Caco-2 (cell line): ENCODE measurements at regions not wholly inside any gene's neighbourhood (a gene's known extent, or its start where the extent isn't known, plus 50 kb on each side); places are given as distances from the start of the nearest gene placed in this dataset.
"Not testable (repeated sequence)": the region's sequence is repeated elsewhere in the genome, so short reads cannot be mapped to it uniquely, and the experiment has no call there.

Experiments
- BruUV-seq: library from RNA; stranded (reverse); fragments of 400-500 nt; replicated peaks from 2 replicates; lab custom pipeline; 2021; lab: Mats Ljungman, UMichigan
- CTCF ChIA-PET: fragments of 300-600 bp; sonication (Branson Sonifier 250); formaldehyde crosslinking; loops from one replicate; lab custom pipeline; 2022; ENCODE audit warnings: antibody characterized with exemption; lab: Charles Lee
- POLR2A ChIA-PET: fragments of 300-600 bp; sonication (Branson Sonifier 250); formaldehyde crosslinking; loops from one replicate; lab custom pipeline; 2022; ENCODE audit warnings: antibody characterized with exemption; lab: Charles Lee
- DNase-seq, 2 experiments: peaks; one replicate each; pipeline versions ENCODE4 v3.0.0 to v3.0.0-alpha.2; 2020 to 2022
- H3K27me3 ChIP-seq: replicated peaks from 2 replicates; pipeline ENCODE4 v1.6.0; 2011; ENCODE audit warnings: low read length; ENCODE audit not compliant: control insufficient read depth, insufficient read depth
- H3K36me3 ChIP-seq: 2 replicates; pipeline ENCODE4 v1.5.1; 2011; ENCODE audit warnings: low read length; ENCODE audit not compliant: control insufficient read depth, insufficient read depth
- H3K4me1 ChIP-seq: fragments of 250-450 bp; sonication (Bioruptor Pico); 2 replicates; pipeline ENCODE4 v1.5.1; 2020; ENCODE audit warnings: mild to moderate bottlenecking
- H3K4me3 ChIP-seq: 2 replicates; pipeline ENCODE4 v1.5.1; 2011; ENCODE audit warnings: low read depth, mild to moderate bottlenecking, control low read depth, low read length
- H3K9me3 ChIP-seq: fragments of 250-450 bp; sonication (Bioruptor Pico); 2 replicates; pipeline ENCODE4 v1.5.1; 2020; ENCODE audit warnings: mild to moderate bottlenecking, moderate library complexity
- H3K27ac Mint-ChIP-seq: one replicate; pipeline ENCODE4 v1.8.0; 2022; ENCODE audit warnings: mixed read lengths; ENCODE audit not compliant: unreplicated experiment
- H3K27me3 Mint-ChIP-seq: one replicate; pipeline ENCODE4 v1.8.0; 2022; ENCODE audit warnings: mixed read lengths; ENCODE audit not compliant: insufficient read depth, unreplicated experiment
- H3K36me3 Mint-ChIP-seq: one replicate; pipeline ENCODE4 v1.8.0; 2022; ENCODE audit warnings: mild to moderate bottlenecking, mixed read lengths; ENCODE audit not compliant: insufficient read depth, unreplicated experiment
- H3K4me1 Mint-ChIP-seq: one replicate; pipeline ENCODE4 v1.8.0; 2022; ENCODE audit warnings: low read depth, mixed read lengths; ENCODE audit not compliant: unreplicated experiment
- H3K4me3 Mint-ChIP-seq: one replicate; pipeline ENCODE4 v1.8.0; 2022; ENCODE audit warnings: mild to moderate bottlenecking, moderate library complexity, mixed read lengths; ENCODE audit not compliant: unreplicated experiment
- H3K9me3 Mint-ChIP-seq: one replicate; pipeline ENCODE4 v1.8.0; 2022; ENCODE audit warnings: mixed read lengths; ENCODE audit not compliant: unreplicated experiment
- intact Hi-C: fragments of 100-400 bp; cut with micrococcal nuclease; formaldehyde crosslinking; loops from one replicate; pipeline ENCODE4 v1.10.0; 2022; ENCODE audit not compliant: unreplicated experiment
- TF ChIP-seq, protein P1 (sequence below), 2 experiments: fragments of 200-600 bp in 1 of 2; IDR thresholded peaks; 1 replicate in 1 of 2; 2 replicates in 1 of 2; pipeline versions ENCODE4 v1.5.1 to v1.8.0; 2011 to 2022; ENCODE audit warnings: antibody characterized with exemption in 1 of 2, control low read depth in 1 of 2, inconsistent platforms in 1 of 2, low read depth in 1 of 2, low read length in 1 of 2, mild to moderate bottlenecking in 1 of 2, moderate library complexity in 1 of 2; ENCODE audit not compliant: insufficient read depth in 1 of 2, severe bottlenecking in 1 of 2, unreplicated experiment in 1 of 2

DNA sequence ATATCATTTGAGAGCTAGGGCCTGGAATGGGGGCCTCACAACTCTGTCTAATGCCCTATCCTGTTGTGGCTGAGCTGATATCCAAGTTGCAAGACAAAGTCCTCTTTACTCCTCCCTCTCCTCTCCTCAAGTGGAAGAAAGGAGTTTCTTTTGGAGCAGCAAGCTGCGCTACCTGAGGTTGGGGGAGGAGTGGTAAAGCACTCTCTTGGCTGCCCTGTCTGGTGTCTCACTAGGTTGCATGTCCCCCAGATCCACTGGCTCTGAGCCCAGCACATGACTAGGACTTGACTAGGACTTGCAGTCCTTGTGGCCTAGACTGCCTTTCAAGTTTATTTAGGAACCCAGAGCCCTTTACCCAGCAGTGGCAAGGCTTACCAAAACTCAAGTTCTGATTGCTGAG, 141.1 kb upstream of the SETMAR start:
- Mint-ChIP-seq H3K27ac (no peak overlapping the region), H3K9me3 (no peaks in the 10 kb centered on the region), H3K27me3 (no peaks in the 10 kb centered on the region), H3K36me3 (no peaks in the 10 kb centered on the region), H3K4me3 (no peak overlapping the region), H3K4me1 (no peaks in the 10 kb centered on the region)
- CTCF ChIA-PET = no interaction called here
- TF ChIP-seq, protein P1, sequence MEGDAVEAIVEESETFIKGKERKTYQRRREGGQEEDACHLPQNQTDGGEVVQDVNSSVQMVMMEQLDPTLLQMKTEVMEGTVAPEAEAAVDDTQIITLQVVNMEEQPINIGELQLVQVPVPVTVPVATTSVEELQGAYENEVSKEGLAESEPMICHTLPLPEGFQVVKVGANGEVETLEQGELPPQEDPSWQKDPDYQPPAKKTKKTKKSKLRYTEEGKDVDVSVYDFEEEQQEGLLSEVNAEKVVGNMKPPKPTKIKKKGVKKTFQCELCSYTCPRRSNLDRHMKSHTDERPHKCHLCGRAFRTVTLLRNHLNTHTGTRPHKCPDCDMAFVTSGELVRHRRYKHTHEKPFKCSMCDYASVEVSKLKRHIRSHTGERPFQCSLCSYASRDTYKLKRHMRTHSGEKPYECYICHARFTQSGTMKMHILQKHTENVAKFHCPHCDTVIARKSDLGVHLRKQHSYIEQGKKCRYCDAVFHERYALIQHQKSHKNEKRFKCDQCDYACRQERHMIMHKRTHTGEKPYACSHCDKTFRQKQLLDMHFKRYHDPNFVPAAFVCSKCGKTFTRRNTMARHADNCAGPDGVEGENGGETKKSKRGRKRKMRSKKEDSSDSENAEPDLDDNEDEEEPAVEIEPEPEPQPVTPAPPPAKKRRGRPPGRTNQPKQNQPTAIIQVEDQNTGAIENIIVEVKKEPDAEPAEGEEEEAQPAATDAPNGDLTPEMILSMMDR (IDR thresholded peaks at IDR 0.05; ENCODE audit: insufficient read depth in 1 of 2, low read depth in 1 of 2, low read length in 1 of 2, severe bottlenecking in 1 of 2, unreplicated experiment in 1 of 2) = no peak
- Histone ChIP-seq H3K36me3 (no peaks in the 10 kb centered on the region), H3K27me3 (no peaks in the 10 kb centered on the region), H3K9me3 (no peaks in the 10 kb centered on the region), H3K4me1 (no peaks in the 10 kb centered on the region), H3K4me3 (no peak overlapping the region)
- DNase-seq = no peak
- BruUV-seq = no TSS peak
- POLR2A ChIA-PET = no interaction called here
- intact Hi-C loops = no loop called here

DNA sequence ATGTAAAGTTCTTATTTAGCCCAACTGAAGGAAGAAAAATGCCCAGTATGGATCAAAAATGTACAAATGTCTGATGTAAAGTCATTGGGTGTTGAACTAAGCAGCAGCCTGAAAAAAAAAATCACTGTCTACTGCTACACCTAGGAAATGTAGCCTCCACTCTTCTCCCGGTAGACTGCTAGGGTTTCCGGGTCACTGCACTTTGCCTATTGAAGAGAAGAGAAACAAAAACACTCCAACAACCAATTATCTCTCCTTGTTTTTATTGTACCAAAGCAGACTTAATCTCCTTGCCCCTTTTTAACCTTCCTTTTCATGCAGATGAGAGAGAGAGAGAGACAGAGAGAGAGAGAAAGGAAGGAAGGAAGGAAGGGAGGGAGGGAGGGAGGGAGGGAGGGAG, 140.2 kb upstream of the SETMAR start:
- no TSS peak for BruUV-seq
- Mint-ChIP-seq H3K27ac (no peak overlapping the region), H3K4me1 (no peaks in the 10 kb centered on the region), H3K36me3 (no peaks in the 10 kb centered on the region), H3K9me3 (no peaks in the 10 kb centered on the region), H3K27me3 (no peaks in the 10 kb centered on the region), H3K4me3 (no peak overlapping the region)
- no peaks in the 10 kb centered on the region for H3K9me3 ChIP-seq
- H3K36me3 ChIP-seq = no peaks in the 10 kb centered on the region
- POLR2A ChIA-PET = no interaction called here
- DNase-seq = no peak
- CTCF ChIA-PET = no interaction called here
- H3K27me3 ChIP-seq = no peaks in the 10 kb centered on the region
- no peaks in the 10 kb centered on the region for H3K4me1 ChIP-seq
- intact Hi-C loops = no loop called here
- H3K4me3 ChIP-seq = no peak overlapping the region
- TF ChIP-seq, protein P1 (IDR thresholded peaks at IDR 0.05; ENCODE audit: insufficient read depth in 1 of 2, low read depth in 1 of 2, low read length in 1 of 2, severe bottlenecking in 1 of 2, unreplicated experiment in 1 of 2) = no peak

DNA sequence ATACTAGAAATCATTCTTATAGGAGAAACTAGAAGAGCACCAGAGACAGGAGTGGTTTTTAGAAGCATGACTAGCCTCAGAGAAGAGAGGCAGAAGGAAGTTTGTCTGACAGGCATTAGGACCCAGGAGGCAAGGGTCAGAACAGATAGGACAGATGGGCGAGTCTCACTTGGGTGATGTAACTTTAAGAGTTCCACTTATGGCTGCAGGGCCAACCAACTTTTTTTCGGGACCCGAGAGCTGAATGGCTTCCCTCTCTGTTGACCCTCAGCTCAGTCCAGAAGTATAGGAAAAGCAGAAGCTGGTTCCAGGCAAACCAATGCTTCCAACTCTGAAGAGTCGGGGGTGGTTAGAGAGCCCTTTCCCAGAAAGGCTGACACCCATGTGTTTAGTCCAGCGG, 136.6 kb upstream of the SETMAR start:
- H3K4me3 Mint-ChIP-seq = no peak overlapping the region
- no peaks in the 10 kb centered on the region for H3K36me3 ChIP-seq
- no peak overlapping the region for H3K27ac Mint-ChIP-seq
- intact Hi-C loops = no loop called here
- TF ChIP-seq, protein P1 (IDR thresholded peaks at IDR 0.05; ENCODE audit: insufficient read depth in 1 of 2, low read depth in 1 of 2, low read length in 1 of 2, severe bottlenecking in 1 of 2, unreplicated experiment in 1 of 2) = no peak
- CTCF ChIA-PET = no interaction called here
- H3K27me3 ChIP-seq = no peaks in the 10 kb centered on the region
- H3K9me3 ChIP-seq = no peaks in the 10 kb centered on the region
- no peak for DNase-seq
- no peaks in the 10 kb centered on the region for H3K9me3 Mint-ChIP-seq
- H3K4me1 ChIP-seq = no peaks in the 10 kb centered on the region
- H3K36me3 Mint-ChIP-seq = no peaks in the 10 kb centered on the region
- POLR2A ChIA-PET = no interaction called here
- no peak overlapping the region for H3K4me3 ChIP-seq
- BruUV-seq = no TSS peak
- no peaks in the 10 kb centered on the region for H3K4me1 Mint-ChIP-seq
- H3K27me3 Mint-ChIP-seq = peaks cover 2% of the 10 kb centered on the region

DNA sequence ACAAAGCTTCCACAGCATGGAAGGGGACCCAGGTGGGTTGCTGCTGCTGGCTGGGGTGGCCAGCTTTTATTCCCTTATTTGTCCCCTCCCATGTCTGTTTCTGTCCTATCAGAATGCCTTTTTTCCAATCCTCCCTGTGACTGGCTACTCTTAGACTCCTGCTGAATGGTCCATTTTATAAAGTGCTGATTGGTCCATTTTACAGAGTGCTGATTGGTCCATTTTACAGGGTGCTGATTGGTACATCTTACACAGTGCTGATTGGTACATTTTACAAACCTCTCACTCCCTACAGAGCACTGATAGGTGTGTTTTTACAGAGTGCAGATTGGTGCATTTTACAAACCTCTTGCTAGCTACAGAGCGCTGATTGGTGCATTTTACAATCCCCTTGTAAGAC, 135.9 kb upstream of the SETMAR start:
- POLR2A ChIA-PET, H3K36me3 Mint-ChIP-seq, H3K9me3 ChIP-seq, H3K4me3 ChIP-seq, H3K27me3 Mint-ChIP-seq, CTCF ChIA-PET, H3K4me1 Mint-ChIP-seq, H3K27me3 ChIP-seq, DNase-seq, H3K36me3 ChIP-seq, H3K4me3 Mint-ChIP-seq, BruUV-seq, H3K4me1 ChIP-seq, H3K9me3 Mint-ChIP-seq, H3K27ac Mint-ChIP-seq, intact Hi-C loops: not testable (repeated sequence)
